Peyer's patch (tissue), 4 donors: ENCODE measurements at regions not wholly inside any gene's neighbourhood (a gene's known extent, or its start where the extent isn't known, plus 50 kb on each side); places are given as distances from the start of the nearest gene placed in this dataset.

Source experiments
- DNase-seq, 3 donors: peaks; one replicate each; pipeline ENCODE4 v3.0.0-alpha.2; 2017 to 2019
- H3K27ac ChIP-seq, 4 donors: fragments of 200-600 bp; sonication (generic); one replicate each; pipeline ENCODE4 v1.5.1; 2016 to 2019
- H3K27me3 ChIP-seq, 2 donors: fragments of 200-600 bp; sonication (generic); one replicate each; pipeline ENCODE4 v1.5.1; 2019
- H3K36me3 ChIP-seq, 3 donors: fragments of 200-600 bp; sonication (generic); one replicate each; pipeline ENCODE4 v1.5.1; 2016 to 2019
- H3K4me1 ChIP-seq, 4 donors: fragments of 200-600 bp; sonication (generic); one replicate each; pipeline ENCODE4 v1.5.1; 2016 to 2019
- H3K4me3 ChIP-seq, 4 donors: fragments of 200-600 bp; sonication (generic); 1 replicate in 3 of 4; 2 replicates in 1 of 4; pipeline ENCODE4 v1.5.1; 2016 to 2019; ENCODE audit warnings: mild to moderate bottlenecking in 1 of 4
- H3K9me3 ChIP-seq, 4 donors: fragments of 200-600 bp; sonication (generic); one replicate each; pipeline ENCODE4 v1.5.1; 2016 to 2019; ENCODE audit warnings: mild to moderate bottlenecking in 1 of 4
- CTCF ChIP-seq, 6 experiments: fragments of 450-650 bp in 4 of 6; fragments of 200-600 bp in 2 of 6; sonication (generic) in 1 of 6; IDR thresholded peaks; one replicate each; pipeline ENCODE4 v1.5.1; 2017 to 2019; ENCODE audit warnings: antibody characterized with exemption in 6 of 6, mild to moderate bottlenecking in 3 of 6, moderate library complexity in 1 of 6
- POLR2A ChIP-seq, 2 donors: fragments of 450-650 bp; IDR thresholded peaks; one replicate each; pipeline ENCODE4 v1.5.1; 2017; ENCODE audit warnings: antibody characterized with exemption in 2 of 2, mild to moderate bottlenecking in 2 of 2, moderate library complexity in 2 of 2

- no peak overlapping the region for H3K4me3 ChIP-seq
- no peaks in the 10 kb centered on the region for H3K27me3 ChIP-seq
- DNase-seq: no peak
- H3K9me3 ChIP-seq: no peaks in the 10 kb centered on the region
- TF ChIP-seq CTCF (IDR thresholded peaks at IDR 0.05) (no peak), POLR2A (IDR thresholded peaks at IDR 0.05) (no peak)
- H3K36me3 ChIP-seq: no peaks in the 10 kb centered on the region
- H3K4me1 ChIP-seq: no peaks in the 10 kb centered on the region
- no peak overlapping the region for H3K27ac ChIP-seq
These were observed 188.4 kb downstream of the MTCL1 start for GRCh38 chr18:8893628-8894231.

- Histone ChIP-seq H3K27me3 (no peaks in the 10 kb centered on the region), H3K4me3 (no peak overlapping the region), H3K9me3 (no peaks in the 10 kb centered on the region), H3K27ac (no peak overlapping the region), H3K4me1 (no peaks in the 10 kb centered on the region), H3K36me3 (no peaks in the 10 kb centered on the region)
- DNase-seq: no peak
- TF ChIP-seq CTCF (IDR thresholded peaks at IDR 0.05) (no peak), POLR2A (IDR thresholded peaks at IDR 0.05) (no peak)
These were observed 189.5 kb downstream of the MTCL1 start for GRCh38 chr18:8894823-8895222.

- no peak for TF ChIP-seq CTCF (IDR thresholded peaks at IDR 0.05)
- TF ChIP-seq POLR2A (IDR thresholded peaks at IDR 0.05): no peak
- H3K4me1 ChIP-seq: no peaks in the 10 kb centered on the region
- no peaks in the 10 kb centered on the region for H3K9me3 ChIP-seq
- no peak overlapping the region for H3K27ac ChIP-seq
- no peak for DNase-seq
- H3K4me3 ChIP-seq: no peak overlapping the region
- no peaks in the 10 kb centered on the region for H3K36me3 ChIP-seq
- no peaks in the 10 kb centered on the region for H3K27me3 ChIP-seq
These were observed 190.0 kb downstream of the MTCL1 start for GRCh38 chr18:8895341-8895740.

- Histone ChIP-seq H3K27ac (no peak overlapping the region), H3K4me3 (no peak overlapping the region), H3K36me3 (no peaks in the 10 kb centered on the region), H3K9me3 (no peaks in the 10 kb centered on the region), H3K4me1 (no peaks in the 10 kb centered on the region), H3K27me3 (no peaks in the 10 kb centered on the region)
- no peak for DNase-seq
- TF ChIP-seq POLR2A (IDR thresholded peaks at IDR 0.05) (no peak), CTCF (IDR thresholded peaks at IDR 0.05) (no peak)
These were observed 190.7 kb downstream of the MTCL1 start for GRCh38 chr18:8895987-8896619.

GRCh38 chr18:8899000-8899399 is 193.6 kb downstream of the MTCL1 start:
- Histone ChIP-seq H3K9me3 (no peaks in the 10 kb centered on the region), H3K4me1 (no peaks in the 10 kb centered on the region), H3K27me3 (no peaks in the 10 kb centered on the region), H3K36me3 (no peaks in the 10 kb centered on the region), H3K4me3 (no peak overlapping the region), H3K27ac (no peak overlapping the region)
- TF ChIP-seq POLR2A (IDR thresholded peaks at IDR 0.05) (no peak), CTCF (IDR thresholded peaks at IDR 0.05) (no peak)
- DNase-seq: no peak
